ENCODE measurements at regions not wholly inside any gene's neighbourhood (a gene's known extent, or its start where the extent isn't known, plus 50 kb on each side); places are given as distances from the start of the nearest gene placed in this dataset.

GRCh38 chr13:107119989-107120881 lies 552.3 kb upstream of the ARGLU1 start:
- no peak for DNase-seq (ENCODE audit: low spot score)

GRCh38 chr13:107118506-107118905 lies 550.6 kb upstream of the ARGLU1 start:
- peak; percentile 8 for DNase-seq (ENCODE audit: low spot score)

- DNase-seq (ENCODE audit: low spot score) = no peak
Measured at GRCh38 chr13:107117327-107118012, 549.5 kb upstream of the ARGLU1 start.

- DNase-seq (ENCODE audit: low spot score) = no peak
Measured at GRCh38 chr13:107113387-107113786, 545.5 kb upstream of the ARGLU1 start.

GRCh38 chr13:107111248-107111647 lies 543.3 kb upstream of the ARGLU1 start:
- no peak for DNase-seq (ENCODE audit: low spot score)

- DNase-seq (ENCODE audit: low spot score) = no peak
Measured at GRCh38 chr13:107104631-107105030, 536.7 kb upstream of the ARGLU1 start.

- DNase-seq (ENCODE audit: low spot score) = no peak
Measured at GRCh38 chr13:107102676-107103075, 534.7 kb upstream of the ARGLU1 start.

- peak; percentile 69 for DNase-seq (ENCODE audit: low spot score)
Measured at GRCh38 chr13:107099661-107100060, 531.7 kb upstream of the ARGLU1 start.

GRCh38 chr13:107097916-107098315 lies 530.0 kb upstream of the ARGLU1 start:
- no peak for DNase-seq (ENCODE audit: low spot score)

GRCh38 chr13:107095876-107096275 lies 527.9 kb upstream of the ARGLU1 start:
- DNase-seq (ENCODE audit: low spot score) = no peak

GRCh38 chr13:107091861-107092260 lies 523.9 kb upstream of the ARGLU1 start:
- no peak for DNase-seq (ENCODE audit: low spot score)

- DNase-seq (ENCODE audit: low spot score) = no peak
Measured at GRCh38 chr13:107091428-107091827, 523.5 kb upstream of the ARGLU1 start.

- DNase-seq (ENCODE audit: low spot score) = no peak
Measured at GRCh38 chr13:107088061-107088460, 520.1 kb upstream of the ARGLU1 start.

- peak; percentile 85 for DNase-seq (ENCODE audit: low spot score)
Measured at GRCh38 chr13:107079423-107080049, 511.6 kb upstream of the ARGLU1 start.

- peak; percentile 61 for DNase-seq (ENCODE audit: low spot score)
Measured at GRCh38 chr13:107078229-107078765, 510.4 kb upstream of the ARGLU1 start.

GRCh38 chr13:107076801-107077200 lies 508.9 kb upstream of the ARGLU1 start:
- DNase-seq (ENCODE audit: low spot score) = no peak

- DNase-seq (ENCODE audit: low spot score) = no peak
Measured at GRCh38 chr13:107075576-107075975, 507.6 kb upstream of the ARGLU1 start.

- DNase-seq (ENCODE audit: low spot score) = peak; percentile 88
Measured at GRCh38 chr13:107070792-107071191, 502.9 kb upstream of the ARGLU1 start.

GRCh38 chr13:107069108-107069776 lies 501.3 kb upstream of the ARGLU1 start:
- DNase-seq (ENCODE audit: low spot score) = peak; percentile 84

- no peak for DNase-seq (ENCODE audit: low spot score)
Measured at GRCh38 chr13:107067381-107067780, 499.4 kb upstream of the ARGLU1 start.

- peak; percentile 37 for DNase-seq (ENCODE audit: low spot score)
Measured at GRCh38 chr13:107066355-107066754, 498.4 kb upstream of the ARGLU1 start.

- no peak for DNase-seq (ENCODE audit: low spot score)
Measured at GRCh38 chr13:107065036-107065435, 497.1 kb upstream of the ARGLU1 start.
